ENCODE measurements at regions not wholly inside any gene's neighbourhood (a gene's known extent, or its start where the extent isn't known, plus 50 kb on each side); places are given as distances from the start of the nearest gene placed in this dataset.

- H3K27me3 ChIP-seq: no peaks in the 10 kb centered on the region
- intact Hi-C loops (cut with DNase I): no loop called here
- WGBS, 2 donors: 83 to 93% methylated on average over 3 of the region's 3 CpGs
- H3K4me1 ChIP-seq: no peaks in the 10 kb centered on the region
- H3K27ac ChIP-seq: no peak overlapping the region
- no peaks in the 10 kb centered on the region for H3K36me3 ChIP-seq
- DNase-seq (no peak), FAIRE-seq (no peak), ATAC-seq (no peak)
- TF ChIP-seq CTCF (IDR thresholded peaks at IDR 0.05): no peak
- H3K4me3 ChIP-seq: no peak overlapping the region
- H3K9me3 ChIP-seq: no peaks in the 10 kb centered on the region
Measured at GRCh38 chr2:7962161-7962560, 719.7 kb upstream of the ID2 start.

GRCh38 chr2:7963787-7964186, 718.1 kb upstream of the ID2 start:
- FAIRE-seq (no peak), DNase-seq (no peak), ATAC-seq (no peak)
- 92 to 93% methylated on average over 4 of the region's 4 CpGs for WGBS, 2 donors
- Histone ChIP-seq H3K9me3 (no peaks in the 10 kb centered on the region), H3K4me1 (no peaks in the 10 kb centered on the region), H3K27me3 (no peaks in the 10 kb centered on the region), H3K4me3 (no peak overlapping the region), H3K36me3 (no peaks in the 10 kb centered on the region), H3K27ac (no peak overlapping the region)
- TF ChIP-seq CTCF (IDR thresholded peaks at IDR 0.05): no peak
- intact Hi-C loops (cut with DNase I): no loop called here

- no peaks in the 10 kb centered on the region for H3K27me3 ChIP-seq
- no peaks in the 10 kb centered on the region for H3K36me3 ChIP-seq
- FAIRE-seq (no peak), DNase-seq (no peak), ATAC-seq (no peak)
- intact Hi-C loops (cut with DNase I): no loop called here
- H3K27ac ChIP-seq: no peak overlapping the region
- no peak for TF ChIP-seq CTCF (IDR thresholded peaks at IDR 0.05)
- no peaks in the 10 kb centered on the region for H3K4me1 ChIP-seq
- no peak overlapping the region for H3K4me3 ChIP-seq
- H3K9me3 ChIP-seq: no peaks in the 10 kb centered on the region
- 38 to 50% methylated on average over 3 of the region's 3 CpGs for WGBS, 2 donors
Measured at GRCh38 chr2:7966032-7966431, 715.8 kb upstream of the ID2 start.

GRCh38 chr2:7967707-7968405, 714.0 kb upstream of the ID2 start:
- WGBS, 2 donors: 91 to 95% methylated on average over 6 of the region's 6 CpGs
- H3K27ac ChIP-seq: no peak overlapping the region
- H3K4me3 ChIP-seq: no peak overlapping the region
- H3K27me3 ChIP-seq: no peaks in the 10 kb centered on the region
- H3K4me1 ChIP-seq: no peaks in the 10 kb centered on the region
- no peaks in the 10 kb centered on the region for H3K9me3 ChIP-seq
- intact Hi-C loops (cut with DNase I): no loop called here
- no peak for DNase-seq
- ATAC-seq: no peak
- no peak for TF ChIP-seq CTCF (IDR thresholded peaks at IDR 0.05)
- no peaks in the 10 kb centered on the region for H3K36me3 ChIP-seq
- no peak for FAIRE-seq

- no peak for FAIRE-seq
- intact Hi-C loops (cut with DNase I): no loop called here
- Histone ChIP-seq H3K36me3 (no peaks in the 10 kb centered on the region), H3K9me3 (no peaks in the 10 kb centered on the region), H3K4me1 (no peaks in the 10 kb centered on the region), H3K27me3 (no peaks in the 10 kb centered on the region), H3K4me3 (no peak overlapping the region), H3K27ac (no peak overlapping the region)
- ATAC-seq: no peak
- DNase-seq: no peak
- 87 to 88% methylated on average over 10 of the region's 10 CpGs for WGBS, 2 donors
- TF ChIP-seq CTCF (IDR thresholded peaks at IDR 0.05): no peak
Measured at GRCh38 chr2:7969756-7970515, 711.9 kb upstream of the ID2 start.
